Nephron progenitor cell (in vitro differentiated cells): ENCODE measurements at regions not wholly inside any gene's neighbourhood (a gene's known extent, or its start where the extent isn't known, plus 50 kb on each side); places are given as distances from the start of the nearest gene placed in this dataset.
A peak's percentile ranks its signal among the peaks of the same experiment; 100 is the strongest.

Source experiments
- DNase-seq: peaks from one replicate; pipeline ENCODE4 v3.0.0; 2021
- H3K27ac Mint-ChIP-seq: 2 replicates; pipeline ENCODE4 v1.8.0; 2021; ENCODE audit warnings: mild to moderate bottlenecking, moderate library complexity, mixed read lengths
- H3K27me3 Mint-ChIP-seq: 2 replicates; pipeline ENCODE4 v1.8.0; 2021; ENCODE audit warnings: mild to moderate bottlenecking, low read depth, mixed read lengths; ENCODE audit not compliant: poor library complexity
- H3K36me3 Mint-ChIP-seq: 2 replicates; pipeline ENCODE4 v1.8.0; 2021; ENCODE audit warnings: low read depth, mixed read lengths
- H3K4me1 Mint-ChIP-seq: 2 replicates; pipeline ENCODE4 v1.8.0; 2021; ENCODE audit warnings: mixed read lengths
- H3K4me3 Mint-ChIP-seq: 2 replicates; pipeline ENCODE4 v1.8.0; 2021; ENCODE audit warnings: mild to moderate bottlenecking, moderate library complexity, mixed read lengths
- H3K9me3 Mint-ChIP-seq: 2 replicates; pipeline ENCODE4 v1.8.0; 2021; ENCODE audit warnings: mild to moderate bottlenecking, moderate library complexity, mixed read lengths
- CTCF ChIP-seq: fragments of 200-600 bp; sonication (generic); IDR thresholded peaks from 2 replicates; pipeline ENCODE4 v1.5.0; 2021; ENCODE audit warnings: antibody characterized with exemption

GRCh38 chr13:80036845-80037504, 304.0 kb downstream of the SPRY2 start:
- no peaks in the 10 kb centered on the region for H3K36me3 Mint-ChIP-seq

GRCh38 chr13:80035096-80035495, 305.8 kb downstream of the SPRY2 start:
- H3K9me3 Mint-ChIP-seq: no peaks in the 10 kb centered on the region
- no peaks in the 10 kb centered on the region for H3K36me3 Mint-ChIP-seq
- no peak overlapping the region for H3K27ac Mint-ChIP-seq

More at GRCh38 chr13:80036845-80037504, 304.0 kb downstream of the SPRY2 start:
- H3K4me1 Mint-ChIP-seq: peaks cover 18% of the 10 kb centered on the region
- H3K4me3 Mint-ChIP-seq: no peak overlapping the region
- DNase-seq: no peak
- no peak for TF ChIP-seq CTCF
- no peaks in the 10 kb centered on the region for H3K9me3 Mint-ChIP-seq
- H3K27ac Mint-ChIP-seq: no peak overlapping the region
- peaks cover 3% of the 10 kb centered on the region for H3K27me3 Mint-ChIP-seq

DNA sequence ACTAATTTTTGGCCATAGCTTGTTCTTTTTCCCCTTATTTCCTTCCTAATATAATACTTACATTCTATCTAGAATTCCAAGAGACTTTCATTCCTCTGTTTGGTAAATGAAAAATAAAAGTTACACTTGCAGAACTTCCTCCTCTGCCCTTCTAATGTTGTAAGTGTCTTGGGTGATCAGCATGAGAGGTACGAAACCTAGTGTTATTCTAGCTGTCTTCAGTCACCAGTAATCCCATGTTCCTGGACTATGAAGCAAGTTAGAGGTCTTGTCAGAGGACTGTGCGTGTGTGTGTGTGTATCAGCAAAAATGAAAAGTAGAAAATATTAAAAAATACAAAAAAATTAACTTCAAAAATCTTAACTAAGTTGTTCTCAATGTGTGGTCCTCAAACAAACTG, 307.0 kb downstream of the SPRY2 start:
- Mint-ChIP-seq H3K36me3 (no peaks in the 10 kb centered on the region), H3K9me3 (no peaks in the 10 kb centered on the region), H3K27ac (no peak overlapping the region), H3K4me1 (peaks cover 21% of the 10 kb centered on the region), H3K4me3 (no peak overlapping the region), H3K27me3 (no peaks in the 10 kb centered on the region)
- TF ChIP-seq CTCF: no peak
- no peak for DNase-seq

More at GRCh38 chr13:80035096-80035495, 305.8 kb downstream of the SPRY2 start:
- H3K27me3 Mint-ChIP-seq: no peaks in the 10 kb centered on the region
- TF ChIP-seq CTCF: no peak
- no peak overlapping the region for H3K4me3 Mint-ChIP-seq
- DNase-seq: no peak
- peaks cover 20% of the 10 kb centered on the region for H3K4me1 Mint-ChIP-seq

DNA sequence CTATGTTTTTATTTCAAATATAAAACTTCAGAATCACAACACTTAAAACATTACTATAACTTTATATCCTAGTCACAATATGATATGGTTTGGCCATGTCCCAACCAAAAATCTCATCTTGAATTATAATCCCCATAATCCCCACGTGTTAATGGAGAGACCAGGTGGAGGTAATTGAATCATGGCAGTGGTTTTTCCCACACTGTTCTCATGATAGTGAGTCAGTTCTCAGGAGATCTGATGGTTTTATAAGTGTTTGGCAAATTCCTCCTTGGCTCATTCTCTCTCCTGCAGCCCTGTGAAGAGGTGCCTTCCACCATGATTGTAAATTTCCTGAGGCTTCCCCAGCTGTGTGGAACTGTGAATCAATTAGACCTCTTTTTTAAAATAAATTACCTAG, 307.6 kb downstream of the SPRY2 start:
- no peak for TF ChIP-seq CTCF
- no peaks in the 10 kb centered on the region for H3K27me3 Mint-ChIP-seq
- H3K4me3 Mint-ChIP-seq: no peak overlapping the region
- H3K4me1 Mint-ChIP-seq: peaks cover 21% of the 10 kb centered on the region
- no peaks in the 10 kb centered on the region for H3K36me3 Mint-ChIP-seq
- no peak for DNase-seq
- no peaks in the 10 kb centered on the region for H3K9me3 Mint-ChIP-seq
- no peak overlapping the region for H3K27ac Mint-ChIP-seq

- Mint-ChIP-seq H3K36me3 (no peaks in the 10 kb centered on the region), H3K4me3 (no peak overlapping the region), H3K27me3 (no peaks in the 10 kb centered on the region), H3K27ac (peak overlapping the region; percentile 44), H3K9me3 (no peaks in the 10 kb centered on the region), H3K4me1 (peaks cover 9% of the 10 kb centered on the region)
- no peak for DNase-seq
- TF ChIP-seq CTCF: no peak
Observed at GRCh38 chr13:80030491-80030890, 310.4 kb downstream of the SPRY2 start.

DNA sequence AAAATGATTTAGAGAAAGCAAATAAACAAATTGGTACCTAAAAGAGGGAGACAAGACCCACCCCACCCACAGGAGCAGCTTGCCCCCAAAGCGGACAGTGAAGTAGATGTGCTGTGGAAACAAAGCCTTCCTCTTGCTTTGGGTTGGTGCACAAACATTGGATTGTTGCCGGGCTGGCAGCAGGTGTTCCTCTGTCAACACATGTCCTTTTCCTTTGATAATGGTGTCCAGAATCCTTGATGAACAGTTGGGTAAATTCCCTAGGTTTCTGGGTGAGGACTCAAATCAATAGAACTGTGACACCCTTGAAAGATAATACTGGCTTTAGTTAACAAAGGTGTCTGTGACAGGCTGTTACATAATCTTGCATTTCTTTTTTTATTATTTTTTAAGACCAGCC, 311.8 kb downstream of the SPRY2 start:
- Mint-ChIP-seq H3K4me1 (peaks cover 9% of the 10 kb centered on the region), H3K27me3 (no peaks in the 10 kb centered on the region), H3K36me3 (no peaks in the 10 kb centered on the region), H3K9me3 (no peaks in the 10 kb centered on the region), H3K4me3 (no peak overlapping the region), H3K27ac (no peak overlapping the region)
- DNase-seq: no peak
- no peak for TF ChIP-seq CTCF
